ENCODE measurements at regions not wholly inside any gene's neighbourhood (a gene's known extent, or its start where the extent isn't known, plus 50 kb on each side); places are given as distances from the start of the nearest gene placed in this dataset.

DNA sequence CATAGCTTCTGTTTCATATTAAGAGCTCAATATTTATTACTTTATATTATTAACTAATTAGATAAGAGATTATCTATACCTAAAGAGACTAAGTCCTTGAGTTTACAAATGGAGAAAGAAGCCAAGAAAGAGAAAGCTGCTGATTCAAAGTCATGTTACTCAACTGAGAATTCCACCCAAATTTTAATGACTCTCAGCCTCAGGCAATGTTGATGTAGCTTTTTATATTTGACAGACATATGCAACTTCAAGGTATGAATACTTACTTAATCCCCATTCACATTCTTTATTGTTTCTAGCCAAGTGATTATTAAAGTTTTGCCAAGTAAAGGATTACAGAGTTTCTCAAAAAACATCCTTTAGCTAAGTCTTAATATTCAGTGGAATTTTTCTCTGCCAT is 527.5 kb upstream of the NMUR2 start:
- Histone ChIP-seq H3K9ac (ENCODE audit: control insufficient read depth, extremely low read depth, insufficient read depth, low read length) (no peak overlapping the region), H3K27me3 (ENCODE audit: control insufficient read depth, extremely low read depth, insufficient read depth, low read length) (no peaks in the 10 kb centered on the region), H3K4me3 (ENCODE audit: control insufficient read depth in 2 of 3, extremely low read depth in 1 of 3, insufficient read depth in 2 of 3, low read depth in 1 of 3, low read length in 3 of 3) (no peak overlapping the region), H3K4me2 (ENCODE audit: control insufficient read depth, extremely low read depth, insufficient read depth, low read depth, low read length) (no peak overlapping the region), H3K27ac (ENCODE audit: control insufficient read depth, insufficient read depth, low read length) (no peak overlapping the region), H2AFZ (ENCODE audit: control insufficient read depth, low read length) (no peak overlapping the region), H3K79me2 (ENCODE audit: control insufficient read depth, insufficient read depth, low read length) (no peaks in the 10 kb centered on the region), H3K36me3 (ENCODE audit: control insufficient read depth in 2 of 2, extremely low read depth in 1 of 2, insufficient read depth in 2 of 2, low read length in 2 of 2) (no peaks in the 10 kb centered on the region), H3K4me1 (ENCODE audit: control insufficient read depth, extremely low read depth, insufficient read depth, low read length) (no peaks in the 10 kb centered on the region), H4K20me1 (ENCODE audit: control insufficient read depth, extremely low read depth, insufficient read depth, low read length) (no peaks in the 10 kb centered on the region), H3K9me3 (ENCODE audit: control insufficient read depth, low read depth, low read length) (no peaks in the 10 kb centered on the region), H3K9me1 (ENCODE audit: control insufficient read depth, extremely low read depth, insufficient read depth, low read length) (no peaks in the 10 kb centered on the region)
- FAIRE-seq (no peak), DNase-seq (ENCODE audit: low read depth, low spot score) (no peak)
- dilution Hi-C loops (cut with MboI; ENCODE audit: extremely low pct_ligation_motif_present, low sequenced_read_pairs), result no loop called here
- TF ChIP-seq EZH2 (IDR thresholded peaks at IDR 0.05; ENCODE audit: low read length), result no peak
- TF ChIP-seq, protein P1, sequence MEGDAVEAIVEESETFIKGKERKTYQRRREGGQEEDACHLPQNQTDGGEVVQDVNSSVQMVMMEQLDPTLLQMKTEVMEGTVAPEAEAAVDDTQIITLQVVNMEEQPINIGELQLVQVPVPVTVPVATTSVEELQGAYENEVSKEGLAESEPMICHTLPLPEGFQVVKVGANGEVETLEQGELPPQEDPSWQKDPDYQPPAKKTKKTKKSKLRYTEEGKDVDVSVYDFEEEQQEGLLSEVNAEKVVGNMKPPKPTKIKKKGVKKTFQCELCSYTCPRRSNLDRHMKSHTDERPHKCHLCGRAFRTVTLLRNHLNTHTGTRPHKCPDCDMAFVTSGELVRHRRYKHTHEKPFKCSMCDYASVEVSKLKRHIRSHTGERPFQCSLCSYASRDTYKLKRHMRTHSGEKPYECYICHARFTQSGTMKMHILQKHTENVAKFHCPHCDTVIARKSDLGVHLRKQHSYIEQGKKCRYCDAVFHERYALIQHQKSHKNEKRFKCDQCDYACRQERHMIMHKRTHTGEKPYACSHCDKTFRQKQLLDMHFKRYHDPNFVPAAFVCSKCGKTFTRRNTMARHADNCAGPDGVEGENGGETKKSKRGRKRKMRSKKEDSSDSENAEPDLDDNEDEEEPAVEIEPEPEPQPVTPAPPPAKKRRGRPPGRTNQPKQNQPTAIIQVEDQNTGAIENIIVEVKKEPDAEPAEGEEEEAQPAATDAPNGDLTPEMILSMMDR (optimal IDR thresholded peaks at IDR 0.05 in 1 of 3, IDR thresholded peaks at IDR 0.05 in 1 of 3, conservative IDR thresholded peaks at IDR 0.05 in 1 of 3; ENCODE audit: extremely low read depth in 1 of 3, insufficient read depth in 2 of 3, low read length in 3 of 3), result no peak

- dilution Hi-C loops (cut with MboI; ENCODE audit: extremely low pct_ligation_motif_present, low sequenced_read_pairs), result no loop called here
These were observed 528.0 kb upstream of the NMUR2 start for GRCh38 chr5:152933056-152933455.

DNA sequence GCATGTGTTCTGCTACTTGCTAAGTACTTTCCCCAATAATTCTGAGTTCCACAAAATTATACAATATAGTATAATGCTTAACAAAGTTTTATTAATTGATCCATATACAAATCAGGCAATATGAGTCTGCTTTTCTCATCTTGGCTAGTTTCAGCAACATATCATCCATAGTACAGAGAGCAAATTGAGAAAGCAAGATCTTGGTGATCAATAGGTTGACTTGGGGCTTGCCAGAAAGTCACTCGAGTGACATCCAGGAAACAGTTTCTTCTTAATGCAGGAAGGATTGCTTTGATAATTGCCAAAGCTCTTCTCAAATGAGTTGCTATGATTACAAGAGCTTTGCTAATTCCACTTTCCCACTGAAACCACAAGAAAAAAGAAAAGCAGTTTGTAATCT is 533.6 kb upstream of the NMUR2 start:
- Histone ChIP-seq H3K9me1 (ENCODE audit: control insufficient read depth, extremely low read depth, insufficient read depth, low read length) (no peaks in the 10 kb centered on the region), H3K9ac (ENCODE audit: control insufficient read depth, extremely low read depth, insufficient read depth, low read length) (no peak overlapping the region)

More at GRCh38 chr5:152933056-152933455, 528.0 kb upstream of the NMUR2 start:
- TF ChIP-seq EZH2 (IDR thresholded peaks at IDR 0.05; ENCODE audit: low read length), result no peak
- no peak overlapping the region for H3K9ac ChIP-seq (ENCODE audit: control insufficient read depth, extremely low read depth, insufficient read depth, low read length)
- no peak overlapping the region for H2AFZ ChIP-seq (ENCODE audit: control insufficient read depth, low read length)
- no peak overlapping the region for H3K4me2 ChIP-seq (ENCODE audit: control insufficient read depth, extremely low read depth, insufficient read depth, low read depth, low read length)
- DNase-seq (ENCODE audit: low read depth, low spot score) (no peak), FAIRE-seq (no peak)
- no peaks in the 10 kb centered on the region for H3K9me1 ChIP-seq (ENCODE audit: control insufficient read depth, extremely low read depth, insufficient read depth, low read length)
- H4K20me1 ChIP-seq (ENCODE audit: control insufficient read depth, extremely low read depth, insufficient read depth, low read length), result no peaks in the 10 kb centered on the region
- H3K4me1 ChIP-seq (ENCODE audit: control insufficient read depth, extremely low read depth, insufficient read depth, low read length), result no peaks in the 10 kb centered on the region
- no peaks in the 10 kb centered on the region for H3K9me3 ChIP-seq (ENCODE audit: control insufficient read depth, low read depth, low read length)
- no peak overlapping the region for H3K4me3 ChIP-seq (ENCODE audit: control insufficient read depth in 2 of 3, extremely low read depth in 1 of 3, insufficient read depth in 2 of 3, low read depth in 1 of 3, low read length in 3 of 3)
- no peak overlapping the region for H3K27ac ChIP-seq (ENCODE audit: control insufficient read depth, insufficient read depth, low read length)
- H3K79me2 ChIP-seq (ENCODE audit: control insufficient read depth, insufficient read depth, low read length), result no peaks in the 10 kb centered on the region
- H3K27me3 ChIP-seq (ENCODE audit: control insufficient read depth, extremely low read depth, insufficient read depth, low read length), result no peaks in the 10 kb centered on the region
- no peaks in the 10 kb centered on the region for H3K36me3 ChIP-seq (ENCODE audit: control insufficient read depth in 2 of 2, extremely low read depth in 1 of 2, insufficient read depth in 2 of 2, low read length in 2 of 2)

More for the DNA sequence above, 533.6 kb upstream of the NMUR2 start:
- Histone ChIP-seq H3K4me3 (ENCODE audit: control insufficient read depth in 2 of 3, extremely low read depth in 1 of 3, insufficient read depth in 2 of 3, low read depth in 1 of 3, low read length in 3 of 3) (no peak overlapping the region), H3K9me3 (ENCODE audit: control insufficient read depth, low read depth, low read length) (no peaks in the 10 kb centered on the region), H2AFZ (ENCODE audit: control insufficient read depth, low read length) (no peak overlapping the region), H3K79me2 (ENCODE audit: control insufficient read depth, insufficient read depth, low read length) (no peaks in the 10 kb centered on the region), H3K27ac (ENCODE audit: control insufficient read depth, insufficient read depth, low read length) (no peak overlapping the region), H4K20me1 (ENCODE audit: control insufficient read depth, extremely low read depth, insufficient read depth, low read length) (no peaks in the 10 kb centered on the region), H3K27me3 (ENCODE audit: control insufficient read depth, extremely low read depth, insufficient read depth, low read length) (no peaks in the 10 kb centered on the region), H3K4me2 (ENCODE audit: control insufficient read depth, extremely low read depth, insufficient read depth, low read depth, low read length) (no peak overlapping the region), H3K4me1 (ENCODE audit: control insufficient read depth, extremely low read depth, insufficient read depth, low read length) (no peaks in the 10 kb centered on the region), H3K36me3 (ENCODE audit: control insufficient read depth in 2 of 2, extremely low read depth in 1 of 2, insufficient read depth in 2 of 2, low read length in 2 of 2) (no peaks in the 10 kb centered on the region)
- no peak for FAIRE-seq
- no peak for TF ChIP-seq EZH2 (IDR thresholded peaks at IDR 0.05; ENCODE audit: low read length)
- TF ChIP-seq, protein P1 (optimal IDR thresholded peaks at IDR 0.05 in 1 of 3, IDR thresholded peaks at IDR 0.05 in 1 of 3, conservative IDR thresholded peaks at IDR 0.05 in 1 of 3; ENCODE audit: extremely low read depth in 1 of 3, insufficient read depth in 2 of 3, low read length in 3 of 3), result no peak
- dilution Hi-C loops (cut with MboI; ENCODE audit: extremely low pct_ligation_motif_present, low sequenced_read_pairs), result no loop called here
- DNase-seq (ENCODE audit: low read depth, low spot score), result no peak
